K562 (cell line): ENCODE measurements at regions not wholly inside any gene's neighbourhood (a gene's known extent, or its start where the extent isn't known, plus 50 kb on each side); places are given as distances from the start of the nearest gene placed in this dataset.

Source experiments
- ATAC-seq: fragments of 200-7000 bp; cut with Tn5 transposase; 3 replicates; pipeline ENCODE4 v1.9.1; 2020; ENCODE audit warnings: moderate library complexity
- BruUV-seq: library from RNA; stranded (reverse); fragments of 400-500 nt; replicated peaks from 2 replicates; lab custom pipeline; 2021; lab: Mats Ljungman, UMichigan
- CTCF ChIA-PET: fragments of 300-600 bp; formaldehyde crosslinking; extraction: SDS; loops from one replicate; lab custom pipeline; 2021; ENCODE audit warnings: low intra/inter-chr PET ratio; lab: Yijun Ruan, JAX
- POLR2A ChIA-PET: fragments of 300-600, 350-650 bp; sonication (Branson Sonifier 250); formaldehyde crosslinking; extraction: SDS; loops from one replicate; lab custom pipeline; 2021; ENCODE audit warnings: antibody characterized with exemption, inconsistent platforms; lab: Yijun Ruan, JAX
- DNase-seq, 4 experiments: peaks; one replicate each; pipeline versions ENCODE4 v3.0.0 to v3.0.0-alpha.2; 2011 to 2018; ENCODE audit warnings: low spot score in 3 of 4, mixed read lengths in 3 of 4; ENCODE audit errors: extremely low read depth in 1 of 4
- FAIRE-seq: peaks from 2 replicates; lab custom pipeline; 2011; peaks lifted over from hg19 to GRCh38; lab: Jason Lieb, UNC
- H2AFZ ChIP-seq: 2 replicates; pipeline ENCODE4 v1.6.0; 2011; ENCODE audit warnings: low read depth, low read length, control low read depth, inconsistent platforms
- H3K27ac ChIP-seq: fragments of 200-600 bp; 3 replicates; pipeline ENCODE4 v1.8.0; 2011; ENCODE audit warnings: low read depth, mild to moderate bottlenecking, control low read depth, inconsistent platforms, low read length, moderate library complexity, mixed read lengths; ENCODE audit errors: extremely low read depth
- H3K27me3 ChIP-seq, 2 experiments: fragments of 300-600 bp in 1 of 2; 2 replicates in 1 of 2; 3 replicates in 1 of 2; pipeline versions ENCODE4 v1.6.0 to v1.8.0; 2011; ENCODE audit warnings: inconsistent platforms in 2 of 2, low read length in 2 of 2, mild to moderate bottlenecking in 1 of 2, mixed read lengths in 1 of 2, moderate library complexity in 1 of 2; ENCODE audit not compliant: control insufficient read depth in 2 of 2, insufficient read depth in 2 of 2
- H3K36me3 ChIP-seq: fragments of 300-600 bp; 3 replicates; pipeline ENCODE4 v1.8.0; 2011; ENCODE audit warnings: mild to moderate bottlenecking, low read length, inconsistent platforms; ENCODE audit not compliant: control insufficient read depth, insufficient read depth
- H3K4me1 ChIP-seq, 2 experiments: fragments of 200-600 bp in 1 of 2; replicated peaks in 1 of 2; 2 replicates in 1 of 2; 3 replicates in 1 of 2; pipeline versions ENCODE4 v1.5.1 to v1.8.0; 2011; ENCODE audit warnings: inconsistent platforms in 2 of 2, low read length in 2 of 2, mild to moderate bottlenecking in 1 of 2, mixed read lengths in 1 of 2, moderate library complexity in 1 of 2; ENCODE audit not compliant: control insufficient read depth in 2 of 2, insufficient read depth in 2 of 2
- H3K4me2 ChIP-seq: 2 replicates; pipeline ENCODE4 v1.6.1; 2011; ENCODE audit warnings: low read length, control low read depth, inconsistent platforms, mixed read lengths; ENCODE audit not compliant: insufficient read depth
- H3K4me3 ChIP-seq: fragments of 200-600 bp; sonication (generic), shearing (Covaris generic); 2 replicates; pipeline ENCODE4 v1.5.1; 2016; ENCODE audit warnings: control low read depth, inconsistent platforms
- H3K79me2 ChIP-seq: fragments of 200-600 bp; 3 replicates; pipeline ENCODE4 v1.8.0; 2011; ENCODE audit warnings: low read length, inconsistent platforms; ENCODE audit not compliant: control insufficient read depth, insufficient read depth
- H3K9ac ChIP-seq, 2 experiments: 2 replicates each; pipeline versions ENCODE4 v1.6.0 to v1.6.1; 2011; ENCODE audit warnings: low read depth in 2 of 2, low read length in 2 of 2, control low read depth in 1 of 2, inconsistent platforms in 1 of 2, mild to moderate bottlenecking in 1 of 2, mixed read lengths in 1 of 2; ENCODE audit not compliant: insufficient read depth in 1 of 2
- H3K9me1 ChIP-seq: one replicate; pipeline ENCODE4 v1.6.0; 2011; ENCODE audit warnings: inconsistent platforms, mild to moderate bottlenecking, low read length, moderate library complexity; ENCODE audit not compliant: control insufficient read depth, insufficient read depth
- H3K9me3 ChIP-seq: replicated peaks from 2 replicates; pipeline ENCODE4 v1.5.1; 2011; ENCODE audit warnings: low read depth, low read length, inconsistent platforms; ENCODE audit not compliant: control insufficient read depth, insufficient read depth
- H4K20me1 ChIP-seq: replicated peaks from 2 replicates; pipeline ENCODE4 v1.6.1; 2011; ENCODE audit warnings: low read length, inconsistent platforms, mixed read lengths; ENCODE audit not compliant: control insufficient read depth, insufficient read depth
- HNRNPLL ChIP-seq: fragments of 200-400 bp; formaldehyde crosslinking; IDR thresholded peaks from 2 replicates; pipeline ENCODE4 v1.6.1; 2017; ENCODE audit warnings: low read length, low read depth, mild to moderate bottlenecking; ENCODE audit not compliant: poor library complexity, severe bottlenecking
- KLF1 ChIP-seq: fragments of 450-650 bp; IDR thresholded peaks from 2 replicates; pipeline ENCODE4 v1.6.1; 2016; ENCODE audit warnings: missing genetic modification characterization, missing compliant biosample characterization
- MAFF ChIP-seq: IDR thresholded peaks from 2 replicates; pipeline ENCODE4 v1.6.1; 2012; ENCODE audit warnings: low read length, improper control_type of control experiment
- SMARCA4 ChIP-seq: fragments of 450-650 bp; IDR thresholded peaks from 2 replicates; pipeline ENCODE4 v1.6.1; 2016
- SP2 ChIP-seq: IDR thresholded peaks from 2 replicates; pipeline ENCODE4 v1.6.1; 2011; ENCODE audit warnings: mild to moderate bottlenecking, low read depth, low read length, moderate library complexity; ENCODE audit not compliant: poor library complexity, severe bottlenecking; ENCODE audit errors: extremely low read depth
- SRSF3 ChIP-seq: fragments of 200-400 bp; formaldehyde crosslinking; IDR thresholded peaks from 2 replicates; pipeline ENCODE4 v1.6.1; 2016; ENCODE audit warnings: mild to moderate bottlenecking, low read length, moderate library complexity; ENCODE audit not compliant: insufficient read depth
- ZC3H4 ChIP-seq: sonication (generic); formaldehyde crosslinking; IDR thresholded peaks from 2 replicates; pipeline ENCODE4 v1.9.0; 2021; ENCODE audit warnings: missing genetic modification reagents, borderline replicate concordance
- ZNF24 ChIP-seq: fragments of 450-650 bp; IDR thresholded peaks from 2 replicates; pipeline ENCODE4 v1.6.1; 2016
- ZNF316 ChIP-seq: fragments of 450-650 bp; IDR thresholded peaks from 2 replicates; pipeline ENCODE4 v1.6.1; 2016
- ZNF318 ChIP-seq, 2 experiments: fragments of 450-650 bp; IDR thresholded peaks; 2 replicates each; pipeline ENCODE4 v1.6.1; 2016; ENCODE audit warnings: mild to moderate bottlenecking in 2 of 2, borderline replicate concordance in 1 of 2, low read depth in 1 of 2, moderate library complexity in 1 of 2
- WGBS: fragments of 100-300 bp; shearing (Covaris generic); methylation state at CpG from one replicate; pipeline ENCODE4 v1.1.6; 2016; ENCODE audit warnings: low coverage, mixed read lengths; ENCODE audit not compliant: insufficient coverage; ENCODE audit errors: missing lambda C conversion rate; 5-methylcytosine and 5-hydroxymethylcytosine counted together
- in situ Hi-C: fragments of 300-500 bp; cut with MboI; formaldehyde crosslinking; loops from 4 replicates; pipeline ENCODE4 v1.15.0; 2018; ENCODE audit warnings: inconsistent platforms, mixed read lengths
- intact Hi-C: fragments of 100-400 bp; cut with micrococcal nuclease; formaldehyde crosslinking; loops from 2 replicates; pipeline ENCODE4 v1.14.2; 2022

GRCh38 chr5:125398466-125398865 is 652.0 kb upstream of the ZNF608 start:
- Histone ChIP-seq H3K27me3 (no peaks in the 10 kb centered on the region), H2AFZ (no peak overlapping the region), H3K9me3 (no peaks in the 10 kb centered on the region), H3K79me2 (no peaks in the 10 kb centered on the region), H3K9me1 (no peaks in the 10 kb centered on the region), H3K9ac (no peak overlapping the region)
- in situ Hi-C loops, result no loop called here
- FAIRE-seq, result no peak
- no TSS peak for BruUV-seq
- intact Hi-C loops, result no loop called here
- POLR2A ChIA-PET, result no interaction called here
- DNase-seq, result no peak
- no peak for ATAC-seq
- no peak for TF ChIP-seq SMARCA4
- TF ChIP-seq SRSF3, result no peak
- no peak for TF ChIP-seq SP2
- TF ChIP-seq MAFF, result peak; percentile 13; the same call in 1 of the 2 replicates
- 0 out of 2 replicates have a peak, but pooled peaks have one; percentile 18 for TF ChIP-seq ZNF316
- TF ChIP-seq ZC3H4 (CRISPR knock-in tag), result no peak
- TF ChIP-seq, all 486 proteins: peak for 2
- 0% methylated on average over 2 of the region's 2 CpGs for WGBS
- Histone ChIP-seq H3K4me3 (no peak overlapping the region), H4K20me1 (no peaks in the 10 kb centered on the region), H3K4me1 (no peaks in the 10 kb centered on the region), H3K36me3 (no peaks in the 10 kb centered on the region), H3K27ac (no peak overlapping the region), H3K4me2 (no peak overlapping the region)
- CTCF ChIA-PET, result no interaction called here

GRCh38 chr5:125399885-125400284 is 653.4 kb upstream of the ZNF608 start:
- Histone ChIP-seq H3K79me2 (no peaks in the 10 kb centered on the region), H3K9me1 (no peaks in the 10 kb centered on the region), H3K4me1 (no peaks in the 10 kb centered on the region), H2AFZ (no peak overlapping the region), H3K4me3 (no peak overlapping the region), H3K9ac (no peak overlapping the region), H3K4me2 (no peak overlapping the region), H3K36me3 (no peaks in the 10 kb centered on the region), H3K9me3 (no peaks in the 10 kb centered on the region), H3K27ac (no peak overlapping the region), H4K20me1 (no peaks in the 10 kb centered on the region), H3K27me3 (no peaks in the 10 kb centered on the region)
- DNase-seq (no peak), ATAC-seq (no peak), FAIRE-seq (no peak)
- in situ Hi-C loops (no loop called here), intact Hi-C loops (no loop called here)
- WGBS, result 2% methylated on average over 3 of the region's 3 CpGs
- no TSS peak for BruUV-seq
- ChIA-PET CTCF (no interaction called here), POLR2A (no interaction called here)
- no peak for TF ChIP-seq ZNF24
- no peak for TF ChIP-seq HNRNPLL
- no peak for TF ChIP-seq ZNF318 (IDR thresholded peaks at IDR 0.05; ENCODE audit: borderline replicate concordance in 1 of 2, low read depth in 1 of 2)
- no peak for TF ChIP-seq KLF1 (tag)
